ENCODE measurements at regions not wholly inside any gene's neighbourhood (a gene's known extent, or its start where the extent isn't known, plus 50 kb on each side); places are given as distances from the start of the nearest gene placed in this dataset.

GRCh38 chr2:152867397-152867796, 149.0 kb downstream of the ARL6IP6 start:
- TF ChIP-seq CTCF (IDR thresholded peaks at IDR 0.05): no peak
- TF ChIP-seq EP300 (IDR thresholded peaks at IDR 0.05): no peak
